Peyer's patch (tissue), 4 donors: ENCODE measurements at regions not wholly inside any gene's neighbourhood (a gene's known extent, or its start where the extent isn't known, plus 50 kb on each side); places are given as distances from the start of the nearest gene placed in this dataset.

ENCODE experiments used
- DNase-seq, 3 donors: peaks; one replicate each; pipeline ENCODE4 v3.0.0-alpha.2; 2017 to 2019
- H3K27ac ChIP-seq, 4 donors: fragments of 200-600 bp; sonication (generic); one replicate each; pipeline ENCODE4 v1.5.1; 2016 to 2019
- H3K27me3 ChIP-seq, 2 donors: fragments of 200-600 bp; sonication (generic); one replicate each; pipeline ENCODE4 v1.5.1; 2019
- H3K36me3 ChIP-seq, 3 donors: fragments of 200-600 bp; sonication (generic); one replicate each; pipeline ENCODE4 v1.5.1; 2016 to 2019
- H3K4me1 ChIP-seq, 4 donors: fragments of 200-600 bp; sonication (generic); one replicate each; pipeline ENCODE4 v1.5.1; 2016 to 2019
- H3K4me3 ChIP-seq, 4 donors: fragments of 200-600 bp; sonication (generic); 1 replicate in 3 of 4; 2 replicates in 1 of 4; pipeline ENCODE4 v1.5.1; 2016 to 2019; ENCODE audit warnings: mild to moderate bottlenecking in 1 of 4
- H3K9me3 ChIP-seq, 4 donors: fragments of 200-600 bp; sonication (generic); one replicate each; pipeline ENCODE4 v1.5.1; 2016 to 2019; ENCODE audit warnings: mild to moderate bottlenecking in 1 of 4
- POLR2A ChIP-seq, 2 donors: fragments of 450-650 bp; IDR thresholded peaks; one replicate each; pipeline ENCODE4 v1.5.1; 2017; ENCODE audit warnings: antibody characterized with exemption in 2 of 2, mild to moderate bottlenecking in 2 of 2, moderate library complexity in 2 of 2
- TF ChIP-seq, protein P1 (sequence below), 6 experiments: fragments of 450-650 bp in 4 of 6; fragments of 200-600 bp in 2 of 6; sonication (generic) in 1 of 6; IDR thresholded peaks; one replicate each; pipeline ENCODE4 v1.5.1; 2017 to 2019; ENCODE audit warnings: antibody characterized with exemption in 6 of 6, mild to moderate bottlenecking in 3 of 6, moderate library complexity in 1 of 6

DNA sequence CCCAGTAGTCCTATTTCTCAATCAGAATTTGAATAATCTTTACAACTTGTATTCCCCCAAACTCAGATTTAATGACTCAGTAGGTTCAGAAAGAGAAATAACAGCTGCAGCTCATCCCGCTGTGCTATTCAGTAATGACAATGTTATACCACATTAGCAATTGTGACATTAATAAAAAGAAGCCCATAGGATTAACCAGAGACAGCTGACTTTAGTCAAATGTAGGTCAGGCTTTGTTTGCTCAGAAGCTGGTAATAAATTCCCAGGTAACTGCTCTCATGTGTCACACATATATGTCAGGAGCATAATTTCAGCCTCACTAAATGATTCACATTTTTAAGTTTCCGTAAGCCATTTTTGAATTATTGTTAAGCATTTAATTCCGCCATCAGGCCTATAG is 222.0 kb upstream of the UBE2E2 start:
- no peaks in the 10 kb centered on the region for H3K9me3 ChIP-seq
- no peaks in the 10 kb centered on the region for H3K27me3 ChIP-seq
- no peaks in the 10 kb centered on the region for H3K36me3 ChIP-seq
- no peak for DNase-seq
- TF ChIP-seq, protein P1, sequence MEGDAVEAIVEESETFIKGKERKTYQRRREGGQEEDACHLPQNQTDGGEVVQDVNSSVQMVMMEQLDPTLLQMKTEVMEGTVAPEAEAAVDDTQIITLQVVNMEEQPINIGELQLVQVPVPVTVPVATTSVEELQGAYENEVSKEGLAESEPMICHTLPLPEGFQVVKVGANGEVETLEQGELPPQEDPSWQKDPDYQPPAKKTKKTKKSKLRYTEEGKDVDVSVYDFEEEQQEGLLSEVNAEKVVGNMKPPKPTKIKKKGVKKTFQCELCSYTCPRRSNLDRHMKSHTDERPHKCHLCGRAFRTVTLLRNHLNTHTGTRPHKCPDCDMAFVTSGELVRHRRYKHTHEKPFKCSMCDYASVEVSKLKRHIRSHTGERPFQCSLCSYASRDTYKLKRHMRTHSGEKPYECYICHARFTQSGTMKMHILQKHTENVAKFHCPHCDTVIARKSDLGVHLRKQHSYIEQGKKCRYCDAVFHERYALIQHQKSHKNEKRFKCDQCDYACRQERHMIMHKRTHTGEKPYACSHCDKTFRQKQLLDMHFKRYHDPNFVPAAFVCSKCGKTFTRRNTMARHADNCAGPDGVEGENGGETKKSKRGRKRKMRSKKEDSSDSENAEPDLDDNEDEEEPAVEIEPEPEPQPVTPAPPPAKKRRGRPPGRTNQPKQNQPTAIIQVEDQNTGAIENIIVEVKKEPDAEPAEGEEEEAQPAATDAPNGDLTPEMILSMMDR (IDR thresholded peaks at IDR 0.05), result no peak
- TF ChIP-seq POLR2A (IDR thresholded peaks at IDR 0.05), result no peak
- no peak overlapping the region for H3K27ac ChIP-seq
- no peak overlapping the region for H3K4me3 ChIP-seq
- H3K4me1 ChIP-seq, result no peaks in the 10 kb centered on the region

GRCh38 chr3:22981861-22982260 is 221.3 kb upstream of the UBE2E2 start:
- Histone ChIP-seq H3K36me3 (no peaks in the 10 kb centered on the region), H3K9me3 (no peaks in the 10 kb centered on the region), H3K4me3 (no peak overlapping the region), H3K27me3 (no peaks in the 10 kb centered on the region), H3K4me1 (no peaks in the 10 kb centered on the region), H3K27ac (no peak overlapping the region)
- TF ChIP-seq POLR2A (IDR thresholded peaks at IDR 0.05), result no peak
- TF ChIP-seq, protein P1 (IDR thresholded peaks at IDR 0.05), result no peak
- no peak for DNase-seq

DNA sequence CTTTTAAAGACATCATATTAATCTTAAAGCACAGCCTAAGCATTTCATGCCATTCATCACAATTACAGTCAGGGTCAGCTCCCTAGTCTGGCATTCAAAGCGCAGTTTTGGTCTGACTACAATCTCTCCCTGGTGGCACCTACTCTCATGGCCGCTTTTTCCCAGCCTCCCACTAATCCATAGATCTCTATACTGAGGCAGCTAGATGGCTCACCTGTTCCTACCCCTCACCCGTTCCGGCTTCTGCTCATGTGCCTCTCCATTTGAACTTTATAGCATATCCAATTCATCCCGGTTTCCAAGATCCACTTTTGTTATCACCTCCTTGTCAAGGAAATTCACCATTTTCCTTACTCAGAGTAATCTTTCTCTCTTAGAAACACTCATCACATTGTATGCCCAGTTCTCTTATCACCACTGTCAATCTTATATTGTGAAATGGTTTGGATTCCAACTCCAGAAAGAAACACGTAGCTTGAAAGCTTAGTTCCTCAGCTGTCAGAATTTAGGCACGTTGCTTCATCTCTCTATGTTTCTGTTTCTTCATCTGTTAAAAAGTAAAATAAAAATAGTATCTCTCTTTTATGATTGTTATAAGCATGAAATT is 220.0 kb upstream of the UBE2E2 start:
- Histone ChIP-seq H3K36me3 (no peaks in the 10 kb centered on the region), H3K27ac (no peak overlapping the region), H3K27me3 (no peaks in the 10 kb centered on the region), H3K4me1 (no peaks in the 10 kb centered on the region), H3K4me3 (no peak overlapping the region), H3K9me3 (no peaks in the 10 kb centered on the region)
- DNase-seq, result no peak
- TF ChIP-seq, protein P1 (IDR thresholded peaks at IDR 0.05), result no peak
- TF ChIP-seq POLR2A (IDR thresholded peaks at IDR 0.05), result no peak

DNA sequence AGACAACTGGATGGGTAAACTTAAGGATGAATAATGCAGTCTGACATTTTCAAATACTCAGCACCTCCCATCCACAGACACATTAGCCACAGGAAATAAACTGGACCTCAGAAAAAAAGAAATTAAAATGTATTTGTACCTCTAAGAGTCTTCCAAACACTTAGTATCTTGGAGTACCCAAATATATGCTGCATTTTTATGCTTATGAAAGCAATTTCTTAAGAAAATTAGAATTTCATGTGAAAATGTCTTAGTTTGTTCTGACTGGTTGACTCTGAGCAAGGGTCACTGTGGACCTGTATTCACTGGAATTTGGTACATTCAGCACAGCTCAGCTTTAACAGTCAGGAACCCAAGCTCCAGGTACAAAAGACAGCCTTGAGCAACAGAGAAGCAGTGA is 216.2 kb upstream of the UBE2E2 start:
- H3K36me3 ChIP-seq, result no peaks in the 10 kb centered on the region
- no peaks in the 10 kb centered on the region for H3K4me1 ChIP-seq
- no peaks in the 10 kb centered on the region for H3K27me3 ChIP-seq
- no peak for DNase-seq
- no peak overlapping the region for H3K4me3 ChIP-seq
- no peaks in the 10 kb centered on the region for H3K9me3 ChIP-seq
- no peak overlapping the region for H3K27ac ChIP-seq
- TF ChIP-seq, protein P1 (IDR thresholded peaks at IDR 0.05), result no peak
- no peak for TF ChIP-seq POLR2A (IDR thresholded peaks at IDR 0.05)

GRCh38 chr3:22988566-22988965 is 214.6 kb upstream of the UBE2E2 start:
- no peaks in the 10 kb centered on the region for H3K4me1 ChIP-seq
- no peaks in the 10 kb centered on the region for H3K27me3 ChIP-seq
- H3K36me3 ChIP-seq, result no peaks in the 10 kb centered on the region
- TF ChIP-seq, protein P1 (IDR thresholded peaks at IDR 0.05), result no peak
- TF ChIP-seq POLR2A (IDR thresholded peaks at IDR 0.05), result no peak
- H3K27ac ChIP-seq, result no peak overlapping the region
- no peak for DNase-seq
- no peak overlapping the region for H3K4me3 ChIP-seq
- no peaks in the 10 kb centered on the region for H3K9me3 ChIP-seq

DNA sequence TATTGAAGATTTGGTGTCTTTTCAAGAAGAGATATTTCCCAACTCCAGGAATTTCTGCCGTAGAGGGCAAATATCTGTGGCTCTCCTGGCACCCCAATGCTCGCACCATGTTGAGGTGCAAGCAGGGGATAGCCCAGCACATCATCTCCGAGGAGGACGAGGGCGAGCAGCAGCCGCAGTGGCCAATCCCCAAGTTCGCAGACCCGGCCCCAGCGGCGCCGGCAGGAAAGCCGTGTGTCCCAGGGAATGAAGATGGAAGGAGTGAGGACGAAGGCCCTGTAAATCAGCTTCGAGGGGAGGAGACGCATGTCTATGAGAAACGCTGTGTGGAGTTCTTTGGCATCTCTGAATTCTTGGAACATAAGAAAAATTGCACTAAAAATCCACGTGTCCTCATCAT is 213.4 kb upstream of the UBE2E2 start:
- H3K36me3 ChIP-seq, result no peaks in the 10 kb centered on the region
- no peak overlapping the region for H3K27ac ChIP-seq
- no peaks in the 10 kb centered on the region for H3K9me3 ChIP-seq
- H3K4me1 ChIP-seq, result no peaks in the 10 kb centered on the region
- TF ChIP-seq POLR2A (IDR thresholded peaks at IDR 0.05), result no peak
- no peak overlapping the region for H3K4me3 ChIP-seq
- no peaks in the 10 kb centered on the region for H3K27me3 ChIP-seq
- no peak for DNase-seq
